ENCODE measurements at regions not wholly inside any gene's neighbourhood (a gene's known extent, or its start where the extent isn't known, plus 50 kb on each side); places are given as distances from the start of the nearest gene placed in this dataset.

DNA sequence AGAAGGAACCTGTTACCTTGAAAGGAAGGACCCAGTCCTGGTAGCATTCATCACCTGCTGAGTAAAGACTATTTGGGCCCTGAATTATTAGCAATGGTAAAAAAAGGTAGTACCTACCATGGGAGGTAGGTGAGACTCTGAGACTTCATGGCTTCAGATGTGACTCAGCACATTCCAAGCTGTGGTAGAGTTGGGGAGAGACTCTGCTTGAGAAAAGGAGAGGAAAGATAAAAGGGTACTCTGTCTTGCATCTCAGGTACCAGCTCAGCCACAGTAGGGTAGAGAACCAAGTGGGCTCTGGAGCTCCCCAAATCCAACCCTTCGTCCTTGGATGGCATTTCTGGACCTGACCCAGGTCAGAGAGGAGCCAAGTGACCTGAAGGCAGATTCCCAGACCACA, 430.4 kb downstream of the TBL1XR1 start (continued):
- no peak for TF ChIP-seq GABPB1 (CRISPR knock-in tag; IDR thresholded peaks at IDR 0.05)
- TF ChIP-seq, protein P1, sequence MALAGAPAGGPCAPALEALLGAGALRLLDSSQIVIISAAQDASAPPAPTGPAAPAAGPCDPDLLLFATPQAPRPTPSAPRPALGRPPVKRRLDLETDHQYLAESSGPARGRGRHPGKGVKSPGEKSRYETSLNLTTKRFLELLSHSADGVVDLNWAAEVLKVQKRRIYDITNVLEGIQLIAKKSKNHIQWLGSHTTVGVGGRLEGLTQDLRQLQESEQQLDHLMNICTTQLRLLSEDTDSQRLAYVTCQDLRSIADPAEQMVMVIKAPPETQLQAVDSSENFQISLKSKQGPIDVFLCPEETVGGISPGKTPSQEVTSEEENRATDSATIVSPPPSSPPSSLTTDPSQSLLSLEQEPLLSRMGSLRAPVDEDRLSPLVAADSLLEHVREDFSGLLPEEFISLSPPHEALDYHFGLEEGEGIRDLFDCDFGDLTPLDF (CRISPR knock-in tag; IDR thresholded peaks at IDR 0.05): no peak
- TF ChIP-seq, protein P2, sequence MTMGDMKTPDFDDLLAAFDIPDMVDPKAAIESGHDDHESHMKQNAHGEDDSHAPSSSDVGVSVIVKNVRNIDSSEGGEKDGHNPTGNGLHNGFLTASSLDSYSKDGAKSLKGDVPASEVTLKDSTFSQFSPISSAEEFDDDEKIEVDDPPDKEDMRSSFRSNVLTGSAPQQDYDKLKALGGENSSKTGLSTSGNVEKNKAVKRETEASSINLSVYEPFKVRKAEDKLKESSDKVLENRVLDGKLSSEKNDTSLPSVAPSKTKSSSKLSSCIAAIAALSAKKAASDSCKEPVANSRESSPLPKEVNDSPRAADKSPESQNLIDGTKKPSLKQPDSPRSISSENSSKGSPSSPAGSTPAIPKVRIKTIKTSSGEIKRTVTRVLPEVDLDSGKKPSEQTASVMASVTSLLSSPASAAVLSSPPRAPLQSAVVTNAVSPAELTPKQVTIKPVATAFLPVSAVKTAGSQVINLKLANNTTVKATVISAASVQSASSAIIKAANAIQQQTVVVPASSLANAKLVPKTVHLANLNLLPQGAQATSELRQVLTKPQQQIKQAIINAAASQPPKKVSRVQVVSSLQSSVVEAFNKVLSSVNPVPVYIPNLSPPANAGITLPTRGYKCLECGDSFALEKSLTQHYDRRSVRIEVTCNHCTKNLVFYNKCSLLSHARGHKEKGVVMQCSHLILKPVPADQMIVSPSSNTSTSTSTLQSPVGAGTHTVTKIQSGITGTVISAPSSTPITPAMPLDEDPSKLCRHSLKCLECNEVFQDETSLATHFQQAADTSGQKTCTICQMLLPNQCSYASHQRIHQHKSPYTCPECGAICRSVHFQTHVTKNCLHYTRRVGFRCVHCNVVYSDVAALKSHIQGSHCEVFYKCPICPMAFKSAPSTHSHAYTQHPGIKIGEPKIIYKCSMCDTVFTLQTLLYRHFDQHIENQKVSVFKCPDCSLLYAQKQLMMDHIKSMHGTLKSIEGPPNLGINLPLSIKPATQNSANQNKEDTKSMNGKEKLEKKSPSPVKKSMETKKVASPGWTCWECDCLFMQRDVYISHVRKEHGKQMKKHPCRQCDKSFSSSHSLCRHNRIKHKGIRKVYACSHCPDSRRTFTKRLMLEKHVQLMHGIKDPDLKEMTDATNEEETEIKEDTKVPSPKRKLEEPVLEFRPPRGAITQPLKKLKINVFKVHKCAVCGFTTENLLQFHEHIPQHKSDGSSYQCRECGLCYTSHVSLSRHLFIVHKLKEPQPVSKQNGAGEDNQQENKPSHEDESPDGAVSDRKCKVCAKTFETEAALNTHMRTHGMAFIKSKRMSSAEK (CRISPR knock-in tag; IDR thresholded peaks at IDR 0.05; ENCODE audit: borderline replicate concordance): no peak
- TF ChIP-seq MYBL2 (CRISPR knock-in tag; IDR thresholded peaks at IDR 0.05): no peak

DNA sequence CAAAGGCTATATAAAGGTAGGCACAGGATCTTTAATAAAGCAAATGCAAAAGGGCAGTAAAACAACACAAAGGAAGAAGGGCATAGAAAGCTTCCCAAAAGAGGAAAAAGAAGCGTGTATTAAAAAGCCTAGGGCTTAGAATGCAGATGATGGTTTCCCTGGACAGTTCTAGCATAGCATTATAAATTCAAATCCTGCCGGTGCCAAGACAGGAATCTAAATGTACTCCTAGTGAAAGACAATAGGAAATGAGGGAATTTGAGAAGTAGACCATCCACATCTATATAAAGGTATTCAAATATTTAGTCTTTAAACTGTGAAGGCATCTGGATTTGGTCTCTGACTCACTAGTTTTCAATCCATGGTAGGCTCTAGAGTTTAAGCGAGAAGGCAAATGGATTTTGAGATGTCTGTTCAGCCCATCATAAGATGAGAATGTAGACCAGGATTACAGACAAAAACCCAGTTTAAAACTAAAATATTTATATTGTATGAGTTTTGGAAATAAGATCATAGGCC, 431.8 kb downstream of the TBL1XR1 start:
- Mint-ChIP-seq H3K9me3 (peaks cover 47% of the 10 kb centered on the region), H3K4me1 (no peaks in the 10 kb centered on the region), H3K27ac (no peak overlapping the region), H3K36me3 (peaks cover 20% of the 10 kb centered on the region), H3K4me3 (no peak overlapping the region), H3K27me3 (ENCODE audit: low read depth) (no peaks in the 10 kb centered on the region)
- POLR2A ChIA-PET: no interaction called here
- DNase-seq (ENCODE audit: low spot score): no peak
- TF ChIP-seq, protein P3, sequence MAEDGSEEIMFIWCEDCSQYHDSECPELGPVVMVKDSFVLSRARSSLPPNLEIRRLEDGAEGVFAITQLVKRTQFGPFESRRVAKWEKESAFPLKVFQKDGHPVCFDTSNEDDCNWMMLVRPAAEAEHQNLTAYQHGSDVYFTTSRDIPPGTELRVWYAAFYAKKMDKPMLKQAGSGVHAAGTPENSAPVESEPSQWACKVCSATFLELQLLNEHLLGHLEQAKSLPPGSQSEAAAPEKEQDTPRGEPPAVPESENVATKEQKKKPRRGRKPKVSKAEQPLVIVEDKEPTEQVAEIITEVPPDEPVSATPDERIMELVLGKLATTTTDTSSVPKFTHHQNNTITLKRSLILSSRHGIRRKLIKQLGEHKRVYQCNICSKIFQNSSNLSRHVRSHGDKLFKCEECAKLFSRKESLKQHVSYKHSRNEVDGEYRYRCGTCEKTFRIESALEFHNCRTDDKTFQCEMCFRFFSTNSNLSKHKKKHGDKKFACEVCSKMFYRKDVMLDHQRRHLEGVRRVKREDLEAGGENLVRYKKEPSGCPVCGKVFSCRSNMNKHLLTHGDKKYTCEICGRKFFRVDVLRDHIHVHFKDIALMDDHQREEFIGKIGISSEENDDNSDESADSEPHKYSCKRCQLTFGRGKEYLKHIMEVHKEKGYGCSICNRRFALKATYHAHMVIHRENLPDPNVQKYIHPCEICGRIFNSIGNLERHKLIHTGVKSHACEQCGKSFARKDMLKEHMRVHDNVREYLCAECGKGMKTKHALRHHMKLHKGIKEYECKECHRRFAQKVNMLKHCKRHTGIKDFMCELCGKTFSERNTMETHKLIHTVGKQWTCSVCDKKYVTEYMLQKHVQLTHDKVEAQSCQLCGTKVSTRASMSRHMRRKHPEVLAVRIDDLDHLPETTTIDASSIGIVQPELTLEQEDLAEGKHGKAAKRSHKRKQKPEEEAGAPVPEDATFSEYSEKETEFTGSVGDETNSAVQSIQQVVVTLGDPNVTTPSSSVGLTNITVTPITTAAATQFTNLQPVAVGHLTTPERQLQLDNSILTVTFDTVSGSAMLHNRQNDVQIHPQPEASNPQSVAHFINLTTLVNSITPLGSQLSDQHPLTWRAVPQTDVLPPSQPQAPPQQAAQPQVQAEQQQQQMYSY (CRISPR knock-in tag; IDR thresholded peaks at IDR 0.05): no peak
- no peak for TF ChIP-seq NFATC4 (CRISPR knock-in tag; IDR thresholded peaks at IDR 0.05)
- TF ChIP-seq, protein P4, sequence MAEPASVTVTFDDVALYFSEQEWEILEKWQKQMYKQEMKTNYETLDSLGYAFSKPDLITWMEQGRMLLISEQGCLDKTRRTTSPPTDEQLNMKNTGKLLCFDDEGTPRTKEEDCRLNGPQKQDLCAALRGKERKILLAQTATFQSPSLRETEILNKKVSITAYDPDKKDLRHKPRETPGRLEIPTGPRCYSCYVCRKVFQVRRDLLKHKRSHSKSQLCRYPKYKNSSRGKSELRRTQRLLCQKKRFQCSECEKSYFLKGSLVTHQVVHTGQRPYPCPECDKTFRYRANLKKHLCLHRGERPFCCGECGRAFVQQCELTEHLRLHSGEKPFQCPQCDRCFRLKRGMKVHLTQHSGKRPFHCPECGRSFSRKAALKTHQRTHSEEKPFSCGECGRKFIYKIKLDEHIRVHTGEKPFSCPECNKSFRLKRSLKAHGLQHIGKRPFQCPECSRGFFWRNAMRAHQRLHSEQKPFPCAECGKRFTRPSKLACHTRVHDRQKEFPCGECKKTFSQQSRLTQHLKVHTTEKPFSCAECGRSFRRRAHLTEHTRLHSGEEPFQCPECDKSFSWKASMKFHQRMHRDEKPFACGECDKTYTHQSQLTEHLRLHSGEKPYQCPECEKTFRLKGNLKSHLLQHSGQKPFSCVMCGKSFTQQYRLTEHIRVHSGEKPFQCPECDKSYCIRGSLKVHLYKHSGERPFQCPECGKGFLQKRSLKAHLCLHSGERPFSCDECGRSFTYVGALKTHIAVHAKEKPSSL (CRISPR knock-in tag; conservative IDR thresholded peaks at IDR 0.05): no peak
- TF ChIP-seq, protein P5, sequence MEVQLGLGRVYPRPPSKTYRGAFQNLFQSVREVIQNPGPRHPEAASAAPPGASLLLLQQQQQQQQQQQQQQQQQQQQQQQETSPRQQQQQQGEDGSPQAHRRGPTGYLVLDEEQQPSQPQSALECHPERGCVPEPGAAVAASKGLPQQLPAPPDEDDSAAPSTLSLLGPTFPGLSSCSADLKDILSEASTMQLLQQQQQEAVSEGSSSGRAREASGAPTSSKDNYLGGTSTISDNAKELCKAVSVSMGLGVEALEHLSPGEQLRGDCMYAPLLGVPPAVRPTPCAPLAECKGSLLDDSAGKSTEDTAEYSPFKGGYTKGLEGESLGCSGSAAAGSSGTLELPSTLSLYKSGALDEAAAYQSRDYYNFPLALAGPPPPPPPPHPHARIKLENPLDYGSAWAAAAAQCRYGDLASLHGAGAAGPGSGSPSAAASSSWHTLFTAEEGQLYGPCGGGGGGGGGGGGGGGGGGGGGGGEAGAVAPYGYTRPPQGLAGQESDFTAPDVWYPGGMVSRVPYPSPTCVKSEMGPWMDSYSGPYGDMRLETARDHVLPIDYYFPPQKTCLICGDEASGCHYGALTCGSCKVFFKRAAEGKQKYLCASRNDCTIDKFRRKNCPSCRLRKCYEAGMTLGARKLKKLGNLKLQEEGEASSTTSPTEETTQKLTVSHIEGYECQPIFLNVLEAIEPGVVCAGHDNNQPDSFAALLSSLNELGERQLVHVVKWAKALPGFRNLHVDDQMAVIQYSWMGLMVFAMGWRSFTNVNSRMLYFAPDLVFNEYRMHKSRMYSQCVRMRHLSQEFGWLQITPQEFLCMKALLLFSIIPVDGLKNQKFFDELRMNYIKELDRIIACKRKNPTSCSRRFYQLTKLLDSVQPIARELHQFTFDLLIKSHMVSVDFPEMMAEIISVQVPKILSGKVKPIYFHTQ (CRISPR knock-in tag; IDR thresholded peaks at IDR 0.05): no peak
- TF ChIP-seq RELA (CRISPR knock-in tag; IDR thresholded peaks at IDR 0.05; ENCODE audit: borderline replicate concordance): no peak
- TF ChIP-seq JUN (CRISPR knock-in tag; IDR thresholded peaks at IDR 0.05): no peak
- TF ChIP-seq, protein P6, sequence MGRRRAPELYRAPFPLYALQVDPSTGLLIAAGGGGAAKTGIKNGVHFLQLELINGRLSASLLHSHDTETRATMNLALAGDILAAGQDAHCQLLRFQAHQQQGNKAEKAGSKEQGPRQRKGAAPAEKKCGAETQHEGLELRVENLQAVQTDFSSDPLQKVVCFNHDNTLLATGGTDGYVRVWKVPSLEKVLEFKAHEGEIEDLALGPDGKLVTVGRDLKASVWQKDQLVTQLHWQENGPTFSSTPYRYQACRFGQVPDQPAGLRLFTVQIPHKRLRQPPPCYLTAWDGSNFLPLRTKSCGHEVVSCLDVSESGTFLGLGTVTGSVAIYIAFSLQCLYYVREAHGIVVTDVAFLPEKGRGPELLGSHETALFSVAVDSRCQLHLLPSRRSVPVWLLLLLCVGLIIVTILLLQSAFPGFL (CRISPR knock-in tag; IDR thresholded peaks at IDR 0.05; ENCODE audit: borderline replicate concordance): no peak
- TF ChIP-seq NFYB (CRISPR knock-in tag; conservative IDR thresholded peaks at IDR 0.05; ENCODE audit: low read depth): no peak
- TF ChIP-seq ZNF219 (CRISPR knock-in tag; IDR thresholded peaks at IDR 0.05; ENCODE audit: borderline replicate concordance): no peak
- TF ChIP-seq, protein P7, sequence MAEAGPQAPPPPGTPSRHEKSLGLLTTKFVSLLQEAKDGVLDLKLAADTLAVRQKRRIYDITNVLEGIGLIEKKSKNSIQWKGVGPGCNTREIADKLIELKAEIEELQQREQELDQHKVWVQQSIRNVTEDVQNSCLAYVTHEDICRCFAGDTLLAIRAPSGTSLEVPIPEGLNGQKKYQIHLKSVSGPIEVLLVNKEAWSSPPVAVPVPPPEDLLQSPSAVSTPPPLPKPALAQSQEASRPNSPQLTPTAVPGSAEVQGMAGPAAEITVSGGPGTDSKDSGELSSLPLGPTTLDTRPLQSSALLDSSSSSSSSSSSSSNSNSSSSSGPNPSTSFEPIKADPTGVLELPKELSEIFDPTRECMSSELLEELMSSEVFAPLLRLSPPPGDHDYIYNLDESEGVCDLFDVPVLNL (CRISPR knock-in tag; IDR thresholded peaks at IDR 0.05; ENCODE audit: borderline replicate concordance, low read depth): no peak
- TF ChIP-seq FOXK1 (CRISPR knock-in tag; IDR thresholded peaks at IDR 0.05): no peak
- TF ChIP-seq, protein P8, sequence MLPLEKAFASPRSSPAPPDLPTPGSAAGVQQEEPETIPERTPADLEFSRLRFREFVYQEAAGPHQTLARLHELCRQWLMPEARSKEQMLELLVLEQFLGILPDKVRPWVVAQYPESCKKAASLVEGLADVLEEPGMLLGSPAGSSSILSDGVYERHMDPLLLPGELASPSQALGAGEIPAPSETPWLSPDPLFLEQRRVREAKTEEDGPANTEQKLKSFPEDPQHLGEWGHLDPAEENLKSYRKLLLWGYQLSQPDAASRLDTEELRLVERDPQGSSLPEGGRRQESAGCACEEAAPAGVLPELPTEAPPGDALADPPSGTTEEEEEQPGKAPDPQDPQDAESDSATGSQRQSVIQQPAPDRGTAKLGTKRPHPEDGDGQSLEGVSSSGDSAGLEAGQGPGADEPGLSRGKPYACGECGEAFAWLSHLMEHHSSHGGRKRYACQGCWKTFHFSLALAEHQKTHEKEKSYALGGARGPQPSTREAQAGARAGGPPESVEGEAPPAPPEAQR (CRISPR knock-in tag; IDR thresholded peaks at IDR 0.05): no peak
- no peak for ATAC-seq
- CTCF ChIA-PET: no interaction called here

Data from WTC11 (cell line).